ENCODE measurements at regions not wholly inside any gene's neighbourhood (a gene's known extent, or its start where the extent isn't known, plus 50 kb on each side); places are given as distances from the start of the nearest gene placed in this dataset.
"Not testable (repeated sequence)": the region's sequence is repeated elsewhere in the genome, so short reads cannot be mapped to it uniquely, and the experiment has no call there.

- Histone ChIP-seq H3K27me3 (ENCODE audit: control insufficient read depth in 3 of 3, insufficient read depth in 3 of 3, low read length in 3 of 3) (no peaks in the 10 kb centered on the region), H3K9me3 (ENCODE audit: control insufficient read depth in 3 of 3, low read length in 3 of 3) (peaks cover 0 to 11% (median 0%) of the 10 kb centered on the region in 3 donors), H3K4me3 (ENCODE audit: low read length in 3 of 3) (no peak overlapping the region)
Observed at GRCh38 chr13:82214341-82214740, 1667.9 kb downstream of the SLITRK1 start.

GRCh38 chr13:82206241-82206640, 1676.0 kb downstream of the SLITRK1 start:
- no peak overlapping the region for H3K9ac ChIP-seq (ENCODE audit: low read depth in 1 of 3, low read length in 3 of 3)
- H3K27ac ChIP-seq (ENCODE audit: low read depth, low read length), result no peak overlapping the region
- no peaks in the 10 kb centered on the region for H3K27me3 ChIP-seq (ENCODE audit: control insufficient read depth in 3 of 3, insufficient read depth in 3 of 3, low read length in 3 of 3)
- no peaks in the 10 kb centered on the region for H3K36me3 ChIP-seq (ENCODE audit: control insufficient read depth in 3 of 3, insufficient read depth in 3 of 3, low read length in 3 of 3)
- H3K4me1 ChIP-seq (ENCODE audit: control insufficient read depth in 3 of 3, insufficient read depth in 3 of 3, low read length in 3 of 3), result no peaks in the 10 kb centered on the region
- no peak overlapping the region for H3K4me3 ChIP-seq (ENCODE audit: low read length in 3 of 3)
- no peaks in the 10 kb centered on the region for H3K9me3 ChIP-seq (ENCODE audit: control insufficient read depth in 3 of 3, low read length in 3 of 3)

More at GRCh38 chr13:82214341-82214740, 1667.9 kb downstream of the SLITRK1 start:
- Histone ChIP-seq H3K4me1 (ENCODE audit: control insufficient read depth in 3 of 3, insufficient read depth in 3 of 3, low read length in 3 of 3) (no peaks in the 10 kb centered on the region), H3K9ac (ENCODE audit: low read depth in 1 of 3, low read length in 3 of 3) (no peak overlapping the region), H3K27ac (ENCODE audit: low read depth, low read length) (no peak overlapping the region), H3K36me3 (ENCODE audit: control insufficient read depth in 3 of 3, insufficient read depth in 3 of 3, low read length in 3 of 3) (no peaks in the 10 kb centered on the region)

- Histone ChIP-seq H3K27ac (ENCODE audit: low read depth, low read length) (no peak overlapping the region), H3K4me3 (ENCODE audit: low read length in 3 of 3) (no peak overlapping the region), H3K4me1 (ENCODE audit: control insufficient read depth in 3 of 3, insufficient read depth in 3 of 3, low read length in 3 of 3) (no peaks in the 10 kb centered on the region), H3K36me3 (ENCODE audit: control insufficient read depth in 3 of 3, insufficient read depth in 3 of 3, low read length in 3 of 3) (no peaks in the 10 kb centered on the region), H3K9ac (ENCODE audit: low read depth in 1 of 3, low read length in 3 of 3) (no peak overlapping the region), H3K9me3 (ENCODE audit: control insufficient read depth in 3 of 3, low read length in 3 of 3) (no peaks in the 10 kb centered on the region), H3K27me3 (ENCODE audit: control insufficient read depth in 3 of 3, insufficient read depth in 3 of 3, low read length in 3 of 3) (no peaks in the 10 kb centered on the region)
Observed at GRCh38 chr13:82202398-82202797, 1679.9 kb downstream of the SLITRK1 start.

GRCh38 chr13:82196087-82196486, 1686.2 kb downstream of the SLITRK1 start:
- Histone ChIP-seq H3K27ac (ENCODE audit: low read depth, low read length) (no peak overlapping the region), H3K9ac (ENCODE audit: low read depth in 1 of 3, low read length in 3 of 3) (no peak overlapping the region), H3K36me3 (ENCODE audit: control insufficient read depth in 3 of 3, insufficient read depth in 3 of 3, low read length in 3 of 3) (no peaks in the 10 kb centered on the region), H3K4me3 (ENCODE audit: low read length in 3 of 3) (no peak overlapping the region), H3K27me3 (ENCODE audit: control insufficient read depth in 3 of 3, insufficient read depth in 3 of 3, low read length in 3 of 3) (no peaks in the 10 kb centered on the region), H3K4me1 (ENCODE audit: control insufficient read depth in 3 of 3, insufficient read depth in 3 of 3, low read length in 3 of 3) (no peaks in the 10 kb centered on the region), H3K9me3 (ENCODE audit: control insufficient read depth in 3 of 3, low read length in 3 of 3) (peaks cover 0 to 4% (median 0%) of the 10 kb centered on the region in 3 donors)

GRCh38 chr13:82187227-82187626, 1695.0 kb downstream of the SLITRK1 start:
- no peaks in the 10 kb centered on the region for H3K27me3 ChIP-seq (ENCODE audit: control insufficient read depth in 3 of 3, insufficient read depth in 3 of 3, low read length in 3 of 3)
- H3K36me3 ChIP-seq (ENCODE audit: control insufficient read depth in 3 of 3, insufficient read depth in 3 of 3, low read length in 3 of 3), result no peaks in the 10 kb centered on the region
- no peaks in the 10 kb centered on the region for H3K9me3 ChIP-seq (ENCODE audit: control insufficient read depth in 3 of 3, low read length in 3 of 3)
- H3K4me1 ChIP-seq (ENCODE audit: control insufficient read depth in 3 of 3, insufficient read depth in 3 of 3, low read length in 3 of 3), result no peaks in the 10 kb centered on the region
- H3K4me3 ChIP-seq (ENCODE audit: low read length in 3 of 3), result no peak overlapping the region
- H3K9ac ChIP-seq (ENCODE audit: low read depth in 1 of 3, low read length in 3 of 3), result no peak overlapping the region
- no peak overlapping the region for H3K27ac ChIP-seq (ENCODE audit: low read depth, low read length)

- no peaks in the 10 kb centered on the region for H3K4me1 ChIP-seq (ENCODE audit: control insufficient read depth in 3 of 3, insufficient read depth in 3 of 3, low read length in 3 of 3)
Observed at GRCh38 chr13:82176751-82177150, 1705.5 kb downstream of the SLITRK1 start.

GRCh38 chr13:82165396-82166174, 1716.7 kb downstream of the SLITRK1 start:
- Histone ChIP-seq H3K27me3 (ENCODE audit: control insufficient read depth in 3 of 3, insufficient read depth in 3 of 3, low read length in 3 of 3) (no peaks in the 10 kb centered on the region), H3K27ac (ENCODE audit: low read depth, low read length) (no peak overlapping the region), H3K36me3 (ENCODE audit: control insufficient read depth in 3 of 3, insufficient read depth in 3 of 3, low read length in 3 of 3) (no peaks in the 10 kb centered on the region), H3K4me1 (ENCODE audit: control insufficient read depth in 3 of 3, insufficient read depth in 3 of 3, low read length in 3 of 3) (no peaks in the 10 kb centered on the region), H3K4me3 (ENCODE audit: low read length in 3 of 3) (no peak overlapping the region), H3K9me3 (ENCODE audit: control insufficient read depth in 3 of 3, low read length in 3 of 3) (peaks cover 0 to 2% (median 0%) of the 10 kb centered on the region in 3 donors), H3K9ac (ENCODE audit: low read depth in 1 of 3, low read length in 3 of 3) (no peak overlapping the region)

More at GRCh38 chr13:82176751-82177150, 1705.5 kb downstream of the SLITRK1 start:
- no peaks in the 10 kb centered on the region for H3K27me3 ChIP-seq (ENCODE audit: control insufficient read depth in 3 of 3, insufficient read depth in 3 of 3, low read length in 3 of 3)
- H3K9me3 ChIP-seq (ENCODE audit: control insufficient read depth in 3 of 3, low read length in 3 of 3), result no peaks in the 10 kb centered on the region
- H3K9ac ChIP-seq (ENCODE audit: low read depth in 1 of 3, low read length in 3 of 3), result no peak overlapping the region
- H3K27ac ChIP-seq (ENCODE audit: low read depth, low read length), result no peak overlapping the region
- no peaks in the 10 kb centered on the region for H3K36me3 ChIP-seq (ENCODE audit: control insufficient read depth in 3 of 3, insufficient read depth in 3 of 3, low read length in 3 of 3)
- H3K4me3 ChIP-seq (ENCODE audit: low read length in 3 of 3), result no peak overlapping the region

- not testable (repeated sequence) for H3K36me3 ChIP-seq (ENCODE audit: control insufficient read depth in 3 of 3, insufficient read depth in 3 of 3, low read length in 3 of 3); H3K4me3 ChIP-seq (ENCODE audit: low read length in 3 of 3); H3K4me1 ChIP-seq (ENCODE audit: control insufficient read depth in 3 of 3, insufficient read depth in 3 of 3, low read length in 3 of 3); H3K27ac ChIP-seq (ENCODE audit: low read depth, low read length); H3K9me3 ChIP-seq (ENCODE audit: control insufficient read depth in 3 of 3, low read length in 3 of 3); H3K27me3 ChIP-seq (ENCODE audit: control insufficient read depth in 3 of 3, insufficient read depth in 3 of 3, low read length in 3 of 3); H3K9ac ChIP-seq (ENCODE audit: low read depth in 1 of 3, low read length in 3 of 3)
Observed at GRCh38 chr13:82164780-82165395, 1717.4 kb downstream of the SLITRK1 start.

- Histone ChIP-seq H3K9ac (ENCODE audit: low read depth in 1 of 3, low read length in 3 of 3) (no peak overlapping the region), H3K4me3 (ENCODE audit: low read length in 3 of 3) (no peak overlapping the region), H3K36me3 (ENCODE audit: control insufficient read depth in 3 of 3, insufficient read depth in 3 of 3, low read length in 3 of 3) (no peaks in the 10 kb centered on the region)
Observed at GRCh38 chr13:82147526-82147925, 1734.7 kb downstream of the SLITRK1 start.

GRCh38 chr13:82136880-82137279, 1745.4 kb downstream of the SLITRK1 start:
- Histone ChIP-seq H3K27me3 (ENCODE audit: control insufficient read depth in 3 of 3, insufficient read depth in 3 of 3, low read length in 3 of 3) (no peaks in the 10 kb centered on the region), H3K4me3 (ENCODE audit: low read length in 3 of 3) (no peak overlapping the region), H3K36me3 (ENCODE audit: control insufficient read depth in 3 of 3, insufficient read depth in 3 of 3, low read length in 3 of 3) (no peaks in the 10 kb centered on the region), H3K9me3 (ENCODE audit: control insufficient read depth in 3 of 3, low read length in 3 of 3) (no peaks in the 10 kb centered on the region), H3K9ac (ENCODE audit: low read depth in 1 of 3, low read length in 3 of 3) (no peak overlapping the region), H3K27ac (ENCODE audit: low read depth, low read length) (no peak overlapping the region), H3K4me1 (ENCODE audit: control insufficient read depth in 3 of 3, insufficient read depth in 3 of 3, low read length in 3 of 3) (no peaks in the 10 kb centered on the region)

More at GRCh38 chr13:82147526-82147925, 1734.7 kb downstream of the SLITRK1 start:
- Histone ChIP-seq H3K27me3 (ENCODE audit: control insufficient read depth in 3 of 3, insufficient read depth in 3 of 3, low read length in 3 of 3) (no peaks in the 10 kb centered on the region), H3K27ac (ENCODE audit: low read depth, low read length) (no peak overlapping the region), H3K9me3 (ENCODE audit: control insufficient read depth in 3 of 3, low read length in 3 of 3) (no peaks in the 10 kb centered on the region), H3K4me1 (ENCODE audit: control insufficient read depth in 3 of 3, insufficient read depth in 3 of 3, low read length in 3 of 3) (no peaks in the 10 kb centered on the region)
